ENCODE measurements at regions not wholly inside any gene's neighbourhood (a gene's known extent, or its start where the extent isn't known, plus 50 kb on each side); places are given as distances from the start of the nearest gene placed in this dataset.

GRCh38 chr10:110444004-110444337 lies 53.7 kb upstream of the DUSP5 start:
- Mint-ChIP-seq H3K9me3 (ENCODE audit: low read depth, unreplicated experiment) (peaks cover 3% of the 10 kb centered on the region), H3K36me3 (ENCODE audit: insufficient read depth, unreplicated experiment) (peaks cover 5% of the 10 kb centered on the region), H3K27me3 (ENCODE audit: unreplicated experiment) (no peaks in the 10 kb centered on the region), H3K4me1 (ENCODE audit: low read depth, unreplicated experiment) (peaks cover 16% of the 10 kb centered on the region), H3K27ac (ENCODE audit: unreplicated experiment) (no peak overlapping the region), H3K4me3 (ENCODE audit: low read depth, unreplicated experiment) (no peak overlapping the region)
- no peak for TF ChIP-seq CTCF (IDR thresholded peaks at IDR 0.05; ENCODE audit: unreplicated experiment)
- intact Hi-C loops (cut with micrococcal nuclease; ENCODE audit: unreplicated experiment), result no loop called here
- no peak for DNase-seq
- no TSS peak for BruUV-seq (replicated peaks)
- CTCF ChIA-PET, result no interaction called here

- H3K4me1 Mint-ChIP-seq (ENCODE audit: low read depth, unreplicated experiment), result peaks cover 16% of the 10 kb centered on the region
- CTCF ChIA-PET, result no interaction called here
- no TSS peak for BruUV-seq (replicated peaks)
- H3K27ac Mint-ChIP-seq (ENCODE audit: unreplicated experiment), result no peak overlapping the region
- peaks cover 5% of the 10 kb centered on the region for H3K36me3 Mint-ChIP-seq (ENCODE audit: insufficient read depth, unreplicated experiment)
- H3K27me3 Mint-ChIP-seq (ENCODE audit: unreplicated experiment), result no peaks in the 10 kb centered on the region
- H3K9me3 Mint-ChIP-seq (ENCODE audit: low read depth, unreplicated experiment), result peaks cover 4% of the 10 kb centered on the region
- TF ChIP-seq CTCF (IDR thresholded peaks at IDR 0.05; ENCODE audit: unreplicated experiment), result no peak
- DNase-seq, result no peak
- intact Hi-C loops (cut with micrococcal nuclease; ENCODE audit: unreplicated experiment), result no loop called here
- H3K4me3 Mint-ChIP-seq (ENCODE audit: low read depth, unreplicated experiment), result no peak overlapping the region
Measured at GRCh38 chr10:110445871-110446270, 51.8 kb upstream of the DUSP5 start.

GRCh38 chr10:110446277-110446676 lies 51.4 kb upstream of the DUSP5 start:
- peaks cover 5% of the 10 kb centered on the region for H3K36me3 Mint-ChIP-seq (ENCODE audit: insufficient read depth, unreplicated experiment)
- peaks cover 16% of the 10 kb centered on the region for H3K4me1 Mint-ChIP-seq (ENCODE audit: low read depth, unreplicated experiment)
- CTCF ChIA-PET, result no interaction called here
- no TSS peak for BruUV-seq (replicated peaks)
- intact Hi-C loops (cut with micrococcal nuclease; ENCODE audit: unreplicated experiment), result no loop called here
- no peak overlapping the region for H3K27ac Mint-ChIP-seq (ENCODE audit: unreplicated experiment)
- no peak for TF ChIP-seq CTCF (IDR thresholded peaks at IDR 0.05; ENCODE audit: unreplicated experiment)
- no peak for DNase-seq
- H3K9me3 Mint-ChIP-seq (ENCODE audit: low read depth, unreplicated experiment), result peaks cover 4% of the 10 kb centered on the region
- no peaks in the 10 kb centered on the region for H3K27me3 Mint-ChIP-seq (ENCODE audit: unreplicated experiment)
- no peak overlapping the region for H3K4me3 Mint-ChIP-seq (ENCODE audit: low read depth, unreplicated experiment)

- no peak for TF ChIP-seq CTCF (IDR thresholded peaks at IDR 0.05; ENCODE audit: unreplicated experiment)
- H3K4me1 Mint-ChIP-seq (ENCODE audit: low read depth, unreplicated experiment), result peaks cover 16% of the 10 kb centered on the region
- H3K4me3 Mint-ChIP-seq (ENCODE audit: low read depth, unreplicated experiment), result no peak overlapping the region
- CTCF ChIA-PET, result no interaction called here
- H3K36me3 Mint-ChIP-seq (ENCODE audit: insufficient read depth, unreplicated experiment), result peaks cover 5% of the 10 kb centered on the region
- no peaks in the 10 kb centered on the region for H3K27me3 Mint-ChIP-seq (ENCODE audit: unreplicated experiment)
- BruUV-seq (replicated peaks), result no TSS peak
- intact Hi-C loops (cut with micrococcal nuclease; ENCODE audit: unreplicated experiment), result no loop called here
- H3K27ac Mint-ChIP-seq (ENCODE audit: unreplicated experiment), result peak overlapping the region; percentile 62
- DNase-seq, result no peak
- H3K9me3 Mint-ChIP-seq (ENCODE audit: low read depth, unreplicated experiment), result peaks cover 4% of the 10 kb centered on the region
Measured at GRCh38 chr10:110446954-110447608, 50.6 kb upstream of the DUSP5 start.
